C1 segment of cervical spinal cord (tissue), 14 donors: ENCODE measurements at regions not wholly inside any gene's neighbourhood (a gene's known extent, or its start where the extent isn't known, plus 50 kb on each side); places are given as distances from the start of the nearest gene placed in this dataset.

ENCODE experiments used
- DNase-seq, 14 donors: peaks; one replicate each; lab custom pipeline; 2025; lab: John Stamatoyannopoulos, UW

GRCh38 chr2:150319085-150319484 is 168.4 kb downstream of the RND3 start:
- DNase-seq = no peak

GRCh38 chr2:150312271-150312670 is 175.2 kb downstream of the RND3 start:
- no peak for DNase-seq

- DNase-seq = no peak
Measured at GRCh38 chr2:150309311-150310080, 178.0 kb downstream of the RND3 start.

GRCh38 chr2:150307258-150307657 is 180.2 kb downstream of the RND3 start:
- no peak for DNase-seq

GRCh38 chr2:150303281-150303680 is 184.2 kb downstream of the RND3 start:
- no peak for DNase-seq

- DNase-seq = no peak
Measured at GRCh38 chr2:150298571-150299305, 188.7 kb downstream of the RND3 start.

- no peak for DNase-seq
Measured at GRCh38 chr2:150296770-150297546, 190.5 kb downstream of the RND3 start.

- DNase-seq = no peak
Measured at GRCh38 chr2:150295544-150295943, 191.9 kb downstream of the RND3 start.

GRCh38 chr2:150293771-150294170 is 193.7 kb downstream of the RND3 start:
- DNase-seq = no peak

GRCh38 chr2:150292807-150293206 is 194.7 kb downstream of the RND3 start:
- DNase-seq = no peak

GRCh38 chr2:150292192-150292591 is 195.3 kb downstream of the RND3 start:
- DNase-seq = no peak

GRCh38 chr2:150286730-150287362 is 200.6 kb downstream of the RND3 start:
- DNase-seq = no peak

- no peak for DNase-seq
Measured at GRCh38 chr2:150284116-150284515, 203.4 kb downstream of the RND3 start.

- DNase-seq = no peak
Measured at GRCh38 chr2:150282771-150283371, 204.6 kb downstream of the RND3 start.

GRCh38 chr2:150282357-150282756 is 205.1 kb downstream of the RND3 start:
- DNase-seq = no peak

GRCh38 chr2:150280231-150280630 is 207.2 kb downstream of the RND3 start:
- no peak for DNase-seq

GRCh38 chr2:150279686-150280085 is 207.8 kb downstream of the RND3 start:
- DNase-seq = no peak

GRCh38 chr2:150276737-150277136 is 210.7 kb downstream of the RND3 start:
- no peak for DNase-seq

GRCh38 chr2:150274108-150274507 is 213.4 kb downstream of the RND3 start:
- DNase-seq = no peak

- no peak for DNase-seq
Measured at GRCh38 chr2:150271952-150272802, 215.3 kb downstream of the RND3 start.
